ENCODE measurements at regions not wholly inside any gene's neighbourhood (a gene's known extent, or its start where the extent isn't known, plus 50 kb on each side); places are given as distances from the start of the nearest gene placed in this dataset.

- TF ChIP-seq ZNF597 (CRISPR knock-in tag; IDR thresholded peaks at IDR 0.05), result no peak
- no peak for TF ChIP-seq CCAR2 (optimal IDR thresholded peaks at IDR 0.05; ENCODE audit: low read depth, low read length)
- TF ChIP-seq ZNF496 (CRISPR knock-in tag; IDR thresholded peaks at IDR 0.05; ENCODE audit: insufficient replicate concordance), result no peak
- TF ChIP-seq TERF1 (CRISPR knock-in tag; IDR thresholded peaks at IDR 0.05), result no peak
- TF ChIP-seq PITX1 (CRISPR knock-in tag; IDR thresholded peaks at IDR 0.05), result peak; percentile 52; the same call in 1 of the 2 replicates
- TF ChIP-seq ZNF616 (CRISPR knock-in tag; IDR thresholded peaks at IDR 0.05; ENCODE audit: low read depth), result no peak
- no peak for TF ChIP-seq U2AF2 (IDR thresholded peaks at IDR 0.05; ENCODE audit: low read depth, low read length)
- TF ChIP-seq BCLAF1 (IDR thresholded peaks at IDR 0.05), result no peak
- no peak for TF ChIP-seq ZBTB20 (CRISPR knock-in tag; IDR thresholded peaks at IDR 0.05; ENCODE audit: borderline replicate concordance, low read depth)
- TF ChIP-seq MTA3 (CRISPR knock-in tag; IDR thresholded peaks at IDR 0.05), result no peak
- peak; percentile 64; the same call in 1 of the 2 replicates for TF ChIP-seq RCOR2 (CRISPR knock-in tag; IDR thresholded peaks at IDR 0.05)
- TF ChIP-seq RXRA (CRISPR knock-in tag; IDR thresholded peaks at IDR 0.05), result peak; percentile 37; the same call in 1 of the 2 replicates
- TF ChIP-seq SCMH1 (CRISPR knock-in tag; IDR thresholded peaks at IDR 0.05; ENCODE audit: borderline replicate concordance), result no peak
- TF ChIP-seq ZNF781 (CRISPR knock-in tag; IDR thresholded peaks at IDR 0.05; ENCODE audit: borderline replicate concordance, not compliant biosample characterization), result no peak
- TF ChIP-seq ZNF136 (CRISPR knock-in tag; IDR thresholded peaks at IDR 0.05; ENCODE audit: low read depth), result 0 out of 2 replicates have a peak, but pooled peaks have one; percentile 52
- TF ChIP-seq ZNF280B (CRISPR knock-in tag; IDR thresholded peaks at IDR 0.05; ENCODE audit: borderline replicate concordance), result no peak
- TF ChIP-seq ZNF260 (CRISPR knock-in tag; IDR thresholded peaks at IDR 0.05; ENCODE audit: borderline replicate concordance, low read depth), result no peak
- TF ChIP-seq ZSCAN5A (CRISPR knock-in tag; IDR thresholded peaks at IDR 0.05; ENCODE audit: borderline replicate concordance), result no peak; the same call in 1 of the 2 replicates
- no peak for TF ChIP-seq MTA1 (CRISPR knock-in tag; IDR thresholded peaks at IDR 0.05; ENCODE audit: borderline replicate concordance)
- no peak for TF ChIP-seq ZNF274 (CRISPR knock-in tag; IDR thresholded peaks at IDR 0.05)
- no peak for TF ChIP-seq SP1 (IDR thresholded peaks at IDR 0.05)
- TF ChIP-seq SP1 (CRISPR knock-in tag; IDR thresholded peaks at IDR 0.05), result no peak
Measured at GRCh38 chr5:60463179-60463868, 236.6 kb downstream of the DEPDC1B start (continued).
